Heart left ventricle (tissue), 16 donors: ENCODE measurements at regions not wholly inside any gene's neighbourhood (a gene's known extent, or its start where the extent isn't known, plus 50 kb on each side); places are given as distances from the start of the nearest gene placed in this dataset.

Experiments used
- ATAC-seq, 4 donors: fragments of 200-7000 bp; cut with Tn5 transposase; one replicate each; pipeline ENCODE4 v1.9.1; 2020 to 2022; ENCODE audit warnings: moderate library complexity in 4 of 4, mild to moderate bottlenecking in 3 of 4, moderate number of reproducible peaks in 1 of 4
- DNase-seq, 5 donors: peaks; one replicate each; pipeline ENCODE4 v3.0.0-alpha.2; 2020
- H3K27ac ChIP-seq, 12 donors: fragments of 200-600 bp; sonication (generic) in 4 of 12; one replicate each; pipeline versions ENCODE4 v1.5.0 to v1.8.0; 2016 to 2022; ENCODE audit warnings: mild to moderate bottlenecking in 2 of 12
- H3K27me3 ChIP-seq, 9 donors: fragments of 200-600 bp; sonication (generic) in 2 of 9; one replicate each; pipeline versions ENCODE4 v1.5.1 to v1.8.0; 2016 to 2022; ENCODE audit warnings: mild to moderate bottlenecking in 3 of 9
- H3K36me3 ChIP-seq, 9 donors: fragments of 200-600 bp; sonication (generic) in 2 of 9; one replicate each; pipeline versions ENCODE4 v1.5.0 to v1.8.0; 2018 to 2022; ENCODE audit warnings: mild to moderate bottlenecking in 2 of 9
- H3K4me1 ChIP-seq, 12 donors: fragments of 200-600 bp; sonication (generic) in 4 of 12; one replicate each; pipeline versions ENCODE4 v1.5.0 to v1.8.0; 2016 to 2022; ENCODE audit warnings: mild to moderate bottlenecking in 3 of 12
- H3K4me3 ChIP-seq, 12 donors: fragments of 200-600 bp; sonication (generic) in 4 of 12; one replicate each; pipeline versions ENCODE4 v1.5.0 to v1.8.0; 2017 to 2022; ENCODE audit warnings: mild to moderate bottlenecking in 9 of 12, moderate library complexity in 4 of 12
- H3K9me3 ChIP-seq, 12 donors: fragments of 200-600 bp; sonication (generic) in 4 of 12; one replicate each; pipeline versions ENCODE4 v1.5.0 to v1.8.0; 2016 to 2022; ENCODE audit warnings: mild to moderate bottlenecking in 1 of 12
- POLR2A ChIP-seq, 2 donors: fragments of 450-650 bp; IDR thresholded peaks; one replicate each; pipeline ENCODE4 v1.6.1; 2017; ENCODE audit warnings: antibody characterized with exemption in 2 of 2, mild to moderate bottlenecking in 2 of 2, moderate library complexity in 2 of 2
- WGBS, 4 donors: extraction: QIAGEN DNeasy Blood & Tissue Kit in 2 of 4; methylation state at CpG; one replicate each; pipeline versions ENCODE4 v1.1.5 to v1.1.7; 2013 to 2018; 5-methylcytosine and 5-hydroxymethylcytosine counted together
- intact Hi-C, 10 donors: fragments of 100-400 bp; cut with DNase I; formaldehyde crosslinking; loops; one replicate each; pipeline versions ENCODE4 v1.11.1 to v1.14.2; 2022
- TF ChIP-seq, protein P1 (sequence below), 12 donors: fragments of 200-600 bp; sonication (generic) in 4 of 12; IDR thresholded peaks; one replicate each; pipeline versions ENCODE4 v1.5.0 to v1.8.0; 2018 to 2022; ENCODE audit warnings: antibody characterized with exemption in 12 of 12, mild to moderate bottlenecking in 5 of 12
- donor health status: ischemic (EF 13 %, LVEDD 7.1; RV severe dilation, severe dysfunction).
- donor health status: healthy with polysubstance abuse.
- donor health status: DM: no; HTN: yes; CAD: no.
- donor health status: DM: no; HTN: no; CAD: no.
- donor health status: ischemic (EF 25% LVEDD 6.9; RV normal size, moderate dysfunction).
- donor health status: ischemic (EF 25% LVEDD 5.7; RV mildly dilated, moderate dysfunction).
- donor health status: healthy.
- donor health status: DM: yes; HTN: yes; CAD: no.
- donor health status: ischemic (EF 35%, LVEDD 5.7; RV mildly dilated, moderate dysfunction).
- donor health status: nonischemic (EF 11% LVEDD 7.7; RV severe dilation, severe dysfunction).
- donor health status: DM: yes; HTN: yes; CAD: no.
- donor health status: PGD.
- donor health status: ischemic (EF 29% LVEDD 5.4; RV normal size, mild dysfunction).
- donor health status: nonischemic (EF 23%, LVEDD 6.1; RV moderate dilation, normal function).

DNA sequence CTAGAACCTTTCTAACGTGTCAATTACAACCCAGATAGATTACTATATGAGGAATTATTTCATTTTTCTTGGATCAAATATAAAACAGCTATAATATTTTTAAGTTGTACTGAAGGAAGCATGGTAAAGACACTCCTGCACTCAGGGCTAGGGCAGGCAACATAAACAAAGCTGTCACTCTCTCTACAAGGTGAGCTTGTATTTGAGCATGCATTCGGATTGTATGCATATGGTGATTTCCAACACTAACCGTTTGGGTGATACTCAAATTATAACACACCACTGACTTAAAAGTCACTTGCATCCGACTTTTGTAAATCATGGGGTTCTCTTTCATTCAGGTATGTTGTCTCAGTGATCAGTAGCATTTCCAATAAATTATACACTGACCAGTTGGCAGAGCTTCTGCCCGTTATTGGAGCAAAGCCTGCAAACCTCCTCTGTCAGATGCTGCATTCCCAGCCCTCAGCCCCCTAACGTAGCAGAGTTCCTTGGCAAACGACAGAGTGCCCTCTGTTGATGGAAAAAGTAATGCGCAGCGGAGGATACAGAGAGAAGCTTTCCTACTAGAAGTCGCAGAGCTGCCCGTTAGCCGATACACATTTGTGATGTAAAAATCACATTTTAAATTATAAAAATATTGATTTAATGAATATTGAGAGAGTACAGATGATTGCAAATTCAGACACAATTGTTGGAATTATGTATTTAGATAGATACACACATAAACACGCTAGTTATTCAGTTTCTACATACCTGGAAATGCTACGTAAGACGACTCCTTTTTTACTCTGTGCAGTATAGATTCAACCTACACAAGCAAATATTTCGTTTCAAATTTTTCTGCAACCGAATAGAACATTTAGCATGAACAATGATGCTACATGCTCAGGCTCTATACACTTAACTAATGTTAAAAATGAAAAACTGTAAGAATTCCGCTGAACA lies 173.9 kb upstream of the SP4 start:
- intact Hi-C loops, result loop anchor here in 7 of 10 donors (2.0 to 10.0 kb wide), 9 partner anchors 469 to 751 kb away; partner anchors contain the start of gene SP8 (in 1 of the 7)
- Histone ChIP-seq H3K4me3 (no peak overlapping the region), H3K27me3 (peaks cover 5 to 80% (median 31%) of the 10 kb centered on the region in 9 donors)

DNA sequence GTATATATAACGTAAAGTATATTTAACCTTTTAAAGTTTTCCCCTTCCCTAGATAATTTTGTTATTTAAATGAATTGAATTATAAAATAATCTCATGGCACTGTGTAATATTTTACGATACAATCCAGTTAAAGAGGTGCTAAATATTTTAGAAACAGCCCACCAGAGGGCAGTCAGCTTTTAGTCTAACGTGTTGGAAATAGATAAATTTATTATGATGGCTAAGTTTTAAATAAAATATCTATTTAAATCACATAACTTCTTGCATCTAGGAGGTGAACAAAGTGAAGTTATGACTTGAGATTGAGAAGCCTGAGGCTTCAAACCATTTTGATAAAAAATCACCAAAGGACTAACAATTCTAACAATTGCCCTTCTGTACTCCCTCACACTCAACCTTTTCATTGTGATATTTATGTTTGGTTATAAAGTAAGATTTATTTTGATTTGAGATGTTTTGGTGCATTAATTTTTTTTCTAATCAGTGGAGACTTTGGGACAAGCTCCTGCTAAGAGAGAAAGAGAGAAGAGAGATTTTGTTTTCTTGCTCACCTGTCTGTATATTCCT lies 171.5 kb upstream of the SP4 start:
- Histone ChIP-seq H3K27me3 (peaks cover 5 to 69% (median 28%) of the 10 kb centered on the region in 9 donors), H3K4me1 (peaks cover 0 to 3% (median 0%) of the 10 kb centered on the region in 12 donors), H3K27ac (no peak overlapping the region), H3K4me3 (no peak overlapping the region), H3K9me3 (no peaks in the 10 kb centered on the region), H3K36me3 (no peaks in the 10 kb centered on the region)
- WGBS, 4 donors, result 10 to 14% (median 11%) methylated on average over 3 of the region's 3 CpGs
- ATAC-seq (no peak), DNase-seq (no peak)
- intact Hi-C loops, result loop anchor here in 8 of 10 donors (2.0 to 10.0 kb wide), 10 partner anchors 246 to 826 kb away; partner anchors contain the start of gene SP8 (in 1 of the 8)
- no peak for TF ChIP-seq POLR2A (IDR thresholded peaks at IDR 0.05)
- TF ChIP-seq, protein P1, sequence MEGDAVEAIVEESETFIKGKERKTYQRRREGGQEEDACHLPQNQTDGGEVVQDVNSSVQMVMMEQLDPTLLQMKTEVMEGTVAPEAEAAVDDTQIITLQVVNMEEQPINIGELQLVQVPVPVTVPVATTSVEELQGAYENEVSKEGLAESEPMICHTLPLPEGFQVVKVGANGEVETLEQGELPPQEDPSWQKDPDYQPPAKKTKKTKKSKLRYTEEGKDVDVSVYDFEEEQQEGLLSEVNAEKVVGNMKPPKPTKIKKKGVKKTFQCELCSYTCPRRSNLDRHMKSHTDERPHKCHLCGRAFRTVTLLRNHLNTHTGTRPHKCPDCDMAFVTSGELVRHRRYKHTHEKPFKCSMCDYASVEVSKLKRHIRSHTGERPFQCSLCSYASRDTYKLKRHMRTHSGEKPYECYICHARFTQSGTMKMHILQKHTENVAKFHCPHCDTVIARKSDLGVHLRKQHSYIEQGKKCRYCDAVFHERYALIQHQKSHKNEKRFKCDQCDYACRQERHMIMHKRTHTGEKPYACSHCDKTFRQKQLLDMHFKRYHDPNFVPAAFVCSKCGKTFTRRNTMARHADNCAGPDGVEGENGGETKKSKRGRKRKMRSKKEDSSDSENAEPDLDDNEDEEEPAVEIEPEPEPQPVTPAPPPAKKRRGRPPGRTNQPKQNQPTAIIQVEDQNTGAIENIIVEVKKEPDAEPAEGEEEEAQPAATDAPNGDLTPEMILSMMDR (IDR thresholded peaks at IDR 0.05), result peak; percentile 18 to 59 (median 42)

More for the DNA sequence above, 173.9 kb upstream of the SP4 start:
- DNase-seq (peak in 3 of 5 donors; percentile 9 to 34 (median 23)), ATAC-seq (peak in 2 of 4 donors; percentile 56 to 71)
- TF ChIP-seq POLR2A (IDR thresholded peaks at IDR 0.05), result no peak
- TF ChIP-seq, protein P1 (IDR thresholded peaks at IDR 0.05), result peak in 11 of 12 donors; percentile 27 to 62 (median 43)
- H3K36me3 ChIP-seq, result no peaks in the 10 kb centered on the region
- no peaks in the 10 kb centered on the region for H3K9me3 ChIP-seq
- H3K4me1 ChIP-seq, result peaks cover 0 to 3% (median 0%) of the 10 kb centered on the region in 12 donors
- 18 to 23% (median 18%) methylated on average over 18 of the region's 18 CpGs for WGBS, 4 donors
- H3K27ac ChIP-seq, result no peak overlapping the region

DNA sequence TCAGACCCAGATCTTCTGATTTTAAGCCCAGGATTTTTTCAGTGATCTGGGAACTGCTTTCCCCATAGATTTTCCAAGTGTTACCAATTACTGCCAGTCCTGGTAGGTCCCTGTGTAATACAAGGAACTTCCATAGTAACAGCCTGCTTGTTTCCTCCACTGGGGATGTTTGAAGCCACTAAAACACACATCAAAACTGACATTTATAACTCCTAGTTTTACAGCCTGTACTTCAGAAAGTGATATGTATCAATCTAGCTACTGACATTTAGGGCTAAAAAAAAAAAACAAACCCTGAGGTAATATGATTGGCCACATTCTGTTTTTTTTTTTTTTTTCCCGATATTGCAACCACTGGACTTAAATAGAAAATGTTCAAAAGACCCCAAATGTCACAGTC lies 166.9 kb upstream of the SP4 start:
- 64 to 86% (median 73%) methylated on average over 1 of the region's 1 CpG for WGBS, 4 donors
- H3K9me3 ChIP-seq, result no peaks in the 10 kb centered on the region
- no peaks in the 10 kb centered on the region for H3K4me1 ChIP-seq
- no peaks in the 10 kb centered on the region for H3K36me3 ChIP-seq
- peaks cover 0 to 31% (median 0%) of the 10 kb centered on the region in 9 donors for H3K27me3 ChIP-seq
- no peak for DNase-seq
- intact Hi-C loops, result loop anchor here in 7 of 10 donors (1.0 to 10.0 kb wide), 6 partner anchors 241 to 506 kb away; no protein-coding TSS in a partner anchor
- no peak overlapping the region for H3K27ac ChIP-seq
- no peak for TF ChIP-seq POLR2A (IDR thresholded peaks at IDR 0.05)
- TF ChIP-seq, protein P1 (IDR thresholded peaks at IDR 0.05), result no peak
- no peak overlapping the region for H3K4me3 ChIP-seq
- no peak for ATAC-seq
